ENCODE measurements at regions not wholly inside any gene's neighbourhood (a gene's known extent, or its start where the extent isn't known, plus 50 kb on each side); places are given as distances from the start of the nearest gene placed in this dataset.
"Not testable (repeated sequence)": the region's sequence is repeated elsewhere in the genome, so short reads cannot be mapped to it uniquely, and the experiment has no call there.

DNA sequence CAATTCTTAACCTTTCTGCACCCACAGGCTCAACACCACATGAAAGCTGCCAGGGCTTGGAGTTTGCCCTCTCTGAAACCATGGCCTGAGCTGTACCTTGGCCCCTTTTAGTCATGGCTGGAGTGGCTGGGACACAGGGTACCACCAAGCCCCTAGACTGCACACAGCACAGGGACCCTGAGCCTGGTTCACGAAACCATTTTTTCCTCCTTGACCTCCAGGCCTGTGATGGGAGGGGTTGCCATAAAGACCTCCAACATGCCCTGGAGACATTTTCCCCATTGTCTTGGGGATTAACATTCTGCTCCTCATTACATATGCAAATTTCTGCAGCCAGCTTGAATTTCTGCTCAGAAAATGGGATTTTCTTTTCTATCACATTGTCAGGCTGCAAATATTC is 113.4 kb downstream of the XPNPEP1 start:
- ATAC-seq: not testable (repeated sequence)

DNA sequence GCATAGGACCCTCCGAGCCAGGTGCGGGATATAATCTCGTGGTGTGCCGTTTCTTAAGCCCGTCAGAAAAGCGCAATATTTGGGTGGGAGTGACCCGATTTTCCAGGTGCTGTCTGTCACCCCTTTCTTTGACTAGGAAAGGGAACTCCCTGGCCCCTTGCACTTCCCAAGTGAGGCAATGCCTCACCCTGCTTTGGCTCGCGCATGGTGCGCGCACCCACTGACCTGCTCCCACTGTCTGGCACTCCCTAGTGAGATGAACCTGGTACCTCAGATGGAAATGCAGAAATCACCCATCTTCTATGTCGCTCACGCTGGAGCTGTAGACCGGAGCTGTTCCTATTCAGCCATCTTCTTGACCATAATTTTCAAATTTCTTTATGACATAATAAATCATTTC is 122.1 kb downstream of the XPNPEP1 start:
- ATAC-seq: not testable (repeated sequence)

DNA sequence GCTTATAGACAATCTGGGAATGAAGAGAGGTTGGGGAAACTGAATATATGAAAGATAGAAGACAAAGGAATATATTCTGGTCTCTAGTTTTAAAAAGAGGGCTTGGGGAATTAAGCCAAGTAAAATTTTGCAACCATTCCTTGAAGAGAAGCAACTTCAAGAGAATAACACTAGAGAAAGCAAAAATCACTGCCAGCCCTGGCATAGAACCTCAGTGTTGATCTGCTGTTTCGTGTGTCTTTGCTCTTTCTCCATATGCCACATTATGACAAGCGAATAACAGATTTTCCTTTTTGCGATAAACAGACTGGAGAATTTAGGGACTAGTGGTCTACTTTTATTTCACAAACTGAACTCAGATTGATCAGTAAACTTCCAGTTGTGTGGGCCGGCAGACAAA is 132.7 kb downstream of the XPNPEP1 start:
- no peak for ATAC-seq

DNA sequence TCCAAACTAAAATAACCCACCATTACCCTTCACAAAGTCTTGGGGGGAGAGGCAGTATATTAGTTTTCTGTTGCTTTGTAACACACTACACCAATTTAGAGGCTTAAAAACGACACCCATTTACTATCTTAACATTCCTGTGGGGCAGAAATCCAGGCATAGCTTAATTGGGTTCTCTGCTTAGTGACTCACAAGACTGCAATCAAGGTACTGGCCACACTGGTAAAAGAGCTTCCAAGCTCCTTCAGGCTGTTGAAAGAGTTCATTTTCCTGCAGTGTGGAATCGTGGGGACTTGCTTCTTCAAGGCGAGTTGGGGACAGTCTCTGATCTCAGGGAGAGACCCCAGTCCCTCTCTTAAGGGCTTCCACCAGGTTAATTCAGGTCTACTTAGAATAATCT is 139.1 kb downstream of the XPNPEP1 start:
- no peak for ATAC-seq

DNA sequence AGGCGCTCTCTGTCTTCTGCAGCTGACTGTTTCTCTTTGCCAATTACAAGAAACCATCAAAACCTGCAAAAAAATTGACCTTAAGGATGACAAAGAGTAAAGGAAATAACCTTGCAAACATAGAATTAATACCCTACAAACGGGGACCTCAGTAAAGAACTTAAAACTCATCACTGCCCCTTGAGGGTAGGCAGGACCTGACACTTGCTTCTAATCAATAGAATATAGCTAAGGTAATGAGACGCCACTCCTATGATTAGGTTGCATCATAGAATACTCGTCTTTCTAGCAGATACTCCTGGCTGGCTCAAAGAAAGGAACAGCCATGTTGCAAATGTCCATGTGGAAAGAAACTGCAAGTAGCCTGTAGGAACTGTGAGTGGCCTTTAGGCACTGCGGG is 140.0 kb downstream of the XPNPEP1 start:
- ATAC-seq: no peak

DNA sequence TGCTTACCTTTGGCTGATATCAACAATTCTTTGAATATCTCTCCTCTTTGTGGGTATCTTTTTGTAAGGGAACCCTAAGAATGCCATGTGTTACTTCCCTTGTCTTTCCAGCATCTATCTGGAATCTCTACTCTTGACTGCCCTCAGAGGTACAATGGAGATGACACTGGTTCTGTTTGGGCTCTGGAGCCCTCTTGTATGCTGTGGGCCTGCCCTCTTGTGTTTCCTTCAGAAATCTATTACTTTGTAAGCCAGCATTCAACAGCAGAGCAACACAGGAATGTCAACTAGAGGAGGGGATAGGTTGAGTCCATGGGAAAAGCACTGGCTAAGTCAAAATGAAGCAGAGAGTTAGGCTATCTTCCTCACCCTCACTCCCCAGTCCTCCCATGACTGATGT is 142.3 kb downstream of the XPNPEP1 start:
- no peak for ATAC-seq

DNA sequence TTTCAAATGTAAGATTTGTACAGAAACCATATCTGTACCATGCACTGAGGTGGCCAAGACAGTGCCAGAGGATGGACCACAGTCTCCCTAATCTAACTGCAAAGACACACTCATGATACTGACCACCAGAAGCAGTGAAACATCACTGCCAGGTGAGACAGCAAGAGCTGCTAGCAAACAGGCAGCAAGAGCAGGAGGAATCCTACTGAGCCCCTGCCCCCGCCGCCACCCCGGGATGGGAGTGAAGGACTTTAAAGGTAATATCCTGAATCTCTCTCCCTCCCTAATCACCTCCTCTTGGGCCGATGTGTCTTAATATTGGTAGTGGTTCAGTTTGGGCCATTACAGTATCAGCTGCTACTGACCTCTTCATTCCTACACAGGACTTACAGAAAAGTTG is 144.3 kb downstream of the XPNPEP1 start:
- ATAC-seq: no peak

DNA sequence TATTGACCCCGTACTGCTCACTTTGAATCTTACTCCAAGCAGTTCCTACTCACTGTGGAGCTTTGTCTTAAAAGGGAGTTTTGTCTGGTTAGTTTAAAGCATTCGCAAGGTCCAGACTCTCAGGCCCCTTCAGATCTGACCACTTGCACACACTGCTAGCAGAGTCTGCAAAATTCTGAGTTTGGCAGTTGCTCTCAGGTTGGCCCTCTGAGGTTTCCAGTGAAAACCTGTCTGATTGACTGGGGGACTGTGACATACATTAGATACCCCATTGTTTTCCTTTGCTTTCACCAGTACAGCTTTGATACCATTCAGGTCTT is 149.2 kb downstream of the XPNPEP1 start:
- ATAC-seq: no peak

DNA sequence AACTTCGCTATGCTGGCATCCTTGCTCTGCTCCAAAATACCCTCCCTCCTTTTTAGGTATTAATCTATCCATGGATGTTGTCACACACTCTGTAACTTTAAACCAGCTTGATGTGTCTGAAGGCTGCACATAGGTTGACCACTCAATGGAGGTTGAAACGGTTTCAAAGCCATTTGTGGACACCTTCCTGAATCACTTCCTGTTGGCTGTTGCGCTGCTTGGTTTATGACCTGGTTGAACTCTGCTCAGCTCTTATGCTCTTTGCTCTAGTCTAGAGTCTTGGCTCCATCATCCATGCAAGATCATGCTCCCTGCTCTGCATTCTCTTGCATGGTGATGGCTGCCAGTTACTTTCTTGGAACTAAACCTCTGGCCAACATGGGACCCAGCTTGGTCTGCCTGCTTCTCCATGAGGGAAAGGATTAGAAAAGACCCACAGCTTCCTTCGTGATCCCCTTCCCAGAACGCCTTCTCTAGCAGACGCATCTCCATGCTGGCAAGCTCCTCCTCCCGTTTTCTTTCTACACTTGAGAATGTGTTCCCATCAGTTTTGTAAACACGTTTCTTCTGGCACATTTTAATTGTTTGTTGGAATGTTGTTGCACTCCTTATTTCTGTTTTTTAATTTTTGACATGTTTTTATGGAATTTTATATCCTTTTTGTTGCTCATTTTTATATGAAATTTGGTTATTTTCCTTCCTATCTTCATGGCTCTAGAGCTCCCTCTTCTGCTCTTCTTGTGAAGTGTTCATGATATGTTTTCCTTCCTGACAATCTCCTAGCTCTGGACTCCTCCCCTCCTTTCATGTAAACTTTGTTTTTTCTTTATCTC is 149.8 kb downstream of the XPNPEP1 start:
- ATAC-seq: no peak

DNA sequence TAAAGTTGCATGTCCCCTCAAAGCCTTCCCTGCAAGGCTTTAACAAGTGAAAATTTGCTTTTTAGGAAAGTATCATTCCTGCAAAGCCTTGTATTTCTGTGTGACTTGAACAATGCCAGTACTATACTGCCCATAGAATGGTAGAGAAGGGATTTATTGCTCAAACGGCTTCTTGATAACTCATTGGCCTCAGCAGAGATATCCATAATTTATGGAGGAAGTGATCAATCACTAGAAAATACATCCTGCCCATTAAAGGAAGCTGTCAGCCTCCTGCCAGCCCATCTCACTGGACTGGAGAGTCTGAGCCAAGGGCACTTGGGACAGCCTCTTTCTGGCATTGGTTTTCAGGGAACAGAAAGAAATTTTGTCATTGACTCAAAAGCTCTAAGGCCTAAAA is 152.6 kb downstream of the XPNPEP1 start:
- no peak for ATAC-seq

DNA sequence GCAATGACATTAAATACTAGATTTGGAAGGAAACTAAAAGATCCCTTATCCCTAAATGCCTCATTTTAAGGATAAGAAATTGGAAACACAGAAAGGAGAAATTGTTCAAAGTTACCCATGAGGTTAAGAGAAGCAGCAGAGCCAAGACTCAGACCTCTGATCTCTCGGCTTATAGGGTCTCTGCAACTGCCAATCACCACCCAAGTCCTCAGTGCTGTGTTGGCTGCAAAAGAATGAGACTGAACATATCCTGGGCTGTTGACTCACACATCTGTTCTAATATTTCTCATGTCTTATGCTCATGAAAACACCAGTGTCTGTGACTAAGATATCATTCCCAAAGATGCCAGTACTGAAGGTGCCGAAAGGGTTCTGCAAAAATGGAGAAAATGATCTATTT is 153.3 kb downstream of the XPNPEP1 start:
- no peak for ATAC-seq

DNA sequence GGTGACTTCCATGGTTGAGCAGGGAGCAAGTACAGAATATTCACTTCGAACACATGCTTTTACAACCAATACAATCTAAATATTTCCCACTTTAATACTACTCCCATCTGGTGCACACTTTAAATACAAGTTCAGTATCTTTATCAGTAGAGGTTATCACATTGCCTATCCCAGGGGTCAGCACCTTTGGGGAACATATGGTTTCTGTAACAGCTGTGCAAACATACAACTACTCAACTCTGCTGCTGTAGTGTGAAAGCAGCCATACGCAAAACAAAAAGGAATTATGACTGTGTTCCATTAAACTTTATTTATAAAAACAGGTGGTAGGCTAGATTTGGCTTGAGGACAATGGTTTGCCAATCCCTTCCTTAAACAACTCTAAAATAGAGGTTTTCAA is 157.5 kb downstream of the XPNPEP1 start:
- no peak for ATAC-seq

DNA sequence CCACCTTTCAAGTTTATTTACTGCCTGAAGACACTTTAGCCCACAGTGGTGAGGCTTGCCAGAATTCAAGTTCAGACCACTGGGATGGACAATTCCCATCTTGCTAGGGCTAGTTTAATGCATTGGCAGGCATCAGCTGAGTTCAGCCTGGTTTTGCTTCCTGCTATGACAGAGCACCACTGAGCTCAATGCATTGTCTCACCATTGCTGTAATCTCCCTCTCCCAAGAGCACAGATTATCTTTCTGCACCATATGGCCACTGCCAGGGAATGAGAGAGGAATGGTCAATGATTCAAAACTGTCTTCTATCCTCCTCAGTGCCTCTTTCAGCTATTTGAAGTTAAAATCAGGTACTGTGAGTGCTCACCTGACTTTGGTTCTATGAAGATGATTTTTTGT is 160.8 kb downstream of the XPNPEP1 start:
- no peak for ATAC-seq

DNA sequence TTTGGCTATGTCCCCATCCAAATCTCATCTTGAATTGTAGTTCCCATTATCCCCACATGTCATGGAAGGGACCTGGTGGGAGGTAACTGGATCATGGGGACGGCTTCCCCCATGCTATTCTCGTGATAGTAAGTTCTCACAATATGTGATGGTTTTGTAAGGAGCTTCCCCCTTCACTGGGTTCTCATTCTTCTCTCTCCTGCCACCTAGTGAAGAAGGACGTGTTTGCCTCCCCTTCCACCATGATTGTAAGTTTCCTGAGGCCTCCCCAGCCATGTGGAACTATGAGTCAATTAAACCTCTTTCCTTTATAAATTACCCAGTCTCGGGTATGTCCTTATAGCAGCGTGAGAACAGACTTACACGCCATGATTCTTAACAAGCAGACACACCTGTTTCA is 165.6 kb downstream of the XPNPEP1 start:
- ATAC-seq: not testable (repeated sequence)

DNA sequence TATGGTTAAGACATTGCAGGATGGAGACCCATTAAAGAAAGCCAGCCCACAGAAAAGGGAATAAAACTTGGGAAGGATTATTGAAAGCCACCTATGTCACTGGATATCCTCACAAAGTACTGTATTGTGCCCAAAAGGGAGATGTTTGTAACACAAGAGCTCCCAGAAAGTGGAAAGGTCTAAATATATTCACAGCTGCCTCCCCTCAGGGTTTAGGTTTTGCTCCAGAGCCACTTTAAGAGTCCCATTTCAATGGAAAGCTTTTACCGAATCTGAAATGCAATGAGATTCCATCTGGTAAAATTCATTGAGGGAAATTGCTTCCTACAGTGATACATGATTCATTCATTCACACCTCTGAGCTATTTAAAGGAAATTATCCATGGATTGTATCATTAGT is 176.4 kb downstream of the XPNPEP1 start:
- ATAC-seq: no peak

DNA sequence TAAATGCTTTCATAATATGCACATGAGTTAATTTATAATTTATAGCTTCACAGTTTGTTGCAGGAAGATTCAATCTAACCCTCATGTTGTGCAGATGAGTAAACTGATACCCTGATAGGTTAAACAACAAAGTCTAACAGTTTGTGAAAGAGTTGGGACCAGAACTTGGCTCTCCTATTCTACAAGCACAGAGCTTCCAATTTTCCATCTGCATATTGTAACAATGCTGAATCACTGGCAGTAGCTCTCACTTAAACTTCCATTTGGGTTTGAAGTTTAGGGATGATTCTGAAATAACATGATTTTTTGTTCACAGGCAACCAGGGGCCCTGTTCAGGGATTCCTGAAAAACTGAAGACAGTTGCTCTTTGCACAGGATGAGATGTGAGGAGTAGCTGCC is 179.3 kb downstream of the XPNPEP1 start:
- ATAC-seq: no peak

DNA sequence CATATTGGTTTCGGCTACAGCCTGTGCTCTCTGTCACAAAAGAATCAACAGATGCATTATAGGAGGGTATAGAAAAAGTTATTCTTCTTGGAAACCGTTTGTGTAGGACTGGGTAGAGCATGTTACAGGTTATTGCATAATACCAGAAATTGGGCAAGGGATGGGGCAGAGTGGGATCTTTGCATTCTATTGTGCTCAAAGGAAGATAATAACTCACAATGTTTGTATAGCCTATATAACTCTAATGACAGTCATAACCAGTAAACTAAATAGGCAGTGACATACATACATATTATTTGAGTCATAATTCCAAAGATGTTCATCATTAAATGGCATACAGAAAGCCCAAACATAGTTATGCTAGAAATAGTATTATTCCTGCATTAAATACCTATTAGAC is 179.7 kb downstream of the XPNPEP1 start:
- no peak for ATAC-seq

DNA sequence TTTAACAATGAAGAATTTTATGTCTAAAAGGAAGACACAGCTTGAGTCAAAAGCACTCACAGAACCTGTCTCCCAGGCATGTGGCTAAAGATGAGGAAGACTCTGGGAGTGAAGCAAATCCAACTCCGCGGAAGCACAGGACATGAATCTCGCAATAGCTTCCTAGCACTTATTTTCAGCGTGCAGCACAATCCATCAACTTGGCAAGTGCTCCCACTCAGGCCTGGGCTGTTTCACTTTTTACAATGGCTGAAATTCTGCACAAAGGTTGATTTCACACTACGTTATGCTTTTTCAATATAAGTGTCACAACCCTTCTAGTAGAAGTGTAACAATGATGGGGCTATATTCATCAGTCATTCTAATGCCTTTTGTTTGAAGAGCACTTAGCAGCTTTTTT is 180.2 kb downstream of the XPNPEP1 start:
- ATAC-seq: no peak

DNA sequence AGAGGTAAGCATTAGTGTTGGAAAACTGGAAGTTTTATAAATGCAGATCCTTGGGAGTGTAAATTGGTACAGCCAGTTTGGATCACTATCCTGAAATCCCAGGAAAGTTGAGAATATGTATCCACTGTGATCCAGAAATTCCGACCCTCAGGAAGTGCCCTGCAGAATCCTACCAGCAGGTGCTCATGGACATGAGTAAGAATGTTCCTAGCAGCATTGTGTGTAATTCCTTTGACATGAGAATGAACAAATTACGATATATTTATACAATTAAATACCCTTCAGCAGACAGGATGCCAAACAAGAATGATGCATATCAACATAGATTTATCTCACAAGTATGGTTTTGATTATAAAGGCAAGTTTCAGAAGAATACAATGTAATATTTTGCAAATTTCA is 181.6 kb downstream of the XPNPEP1 start:
- no peak for ATAC-seq

DNA sequence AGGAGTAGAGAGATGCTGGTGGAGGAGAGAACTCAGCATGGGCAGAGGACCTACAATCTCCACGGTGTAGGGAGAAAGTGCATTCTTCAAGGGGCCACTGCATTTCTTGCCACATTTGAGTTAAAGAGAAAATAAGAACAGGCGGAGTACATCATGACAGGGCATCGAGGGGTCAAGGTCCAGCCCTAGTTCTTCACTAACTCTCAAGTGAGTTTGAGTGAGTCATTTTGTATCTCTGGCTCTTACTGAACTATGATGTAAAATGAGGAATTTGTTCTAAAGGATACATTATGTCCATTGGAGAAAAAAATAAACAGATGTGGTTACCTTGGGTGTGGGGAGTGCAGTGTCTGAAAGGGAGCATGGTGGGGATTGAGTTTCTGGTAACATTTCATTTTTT is 182.9 kb downstream of the XPNPEP1 start:
- no peak for ATAC-seq

DNA sequence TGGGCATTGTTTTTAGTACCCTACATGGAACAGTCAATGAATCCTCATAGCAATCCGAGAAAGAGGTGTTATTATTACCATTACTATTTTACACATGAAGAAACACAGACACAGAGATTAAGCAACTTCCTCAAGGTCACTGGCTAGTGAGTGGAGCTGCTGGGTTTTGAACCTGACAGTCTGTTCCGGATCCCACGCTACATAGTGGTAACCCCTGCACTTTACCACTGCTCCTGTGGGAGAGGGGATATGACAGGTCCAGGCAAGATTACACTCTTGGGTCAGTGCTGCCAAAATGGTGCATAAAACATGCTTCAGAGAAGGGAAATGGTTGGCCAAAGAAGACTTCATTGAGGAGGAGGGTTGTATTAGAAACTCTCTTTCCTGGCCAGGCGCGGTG is 185.7 kb downstream of the XPNPEP1 start:
- ATAC-seq: no peak

DNA sequence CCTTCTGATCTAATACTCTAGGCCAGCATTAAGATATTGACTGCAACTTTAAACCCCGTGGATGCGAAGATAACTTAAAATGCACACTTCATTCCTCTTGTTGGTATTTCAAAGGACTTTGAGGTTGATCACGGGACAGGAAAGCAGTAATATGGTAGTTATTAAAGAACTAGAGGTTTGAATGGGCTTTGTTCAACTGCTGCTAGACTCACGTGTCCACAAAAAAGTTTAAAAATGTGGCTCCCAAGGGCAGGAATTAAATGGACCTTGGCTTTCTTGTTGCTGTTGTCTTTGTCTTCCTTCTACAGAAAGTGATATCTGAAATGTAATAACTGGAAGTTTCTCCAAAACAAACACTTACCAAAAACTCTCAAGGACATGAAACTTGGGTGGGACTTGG is 186.3 kb downstream of the XPNPEP1 start:
- ATAC-seq: no peak

DNA sequence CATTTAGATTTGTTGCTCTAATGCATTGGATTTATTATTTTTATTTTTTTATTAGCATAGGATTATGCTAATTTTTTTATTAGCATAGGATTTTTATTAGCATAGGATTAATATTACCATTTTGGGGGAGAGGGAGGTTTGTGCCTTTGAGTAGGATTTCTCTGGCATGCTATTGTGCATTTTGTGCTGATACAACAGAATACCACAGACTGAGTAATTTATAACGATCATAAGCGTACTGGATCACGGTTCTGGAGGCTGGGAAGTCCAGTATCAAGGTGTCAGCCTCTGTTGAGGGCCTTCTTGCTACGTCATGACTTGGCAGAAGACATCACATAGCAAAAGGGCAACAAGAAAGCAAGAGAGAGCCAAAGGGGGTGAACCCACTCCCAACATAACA is 187.5 kb downstream of the XPNPEP1 start:
- ATAC-seq: no peak

DNA sequence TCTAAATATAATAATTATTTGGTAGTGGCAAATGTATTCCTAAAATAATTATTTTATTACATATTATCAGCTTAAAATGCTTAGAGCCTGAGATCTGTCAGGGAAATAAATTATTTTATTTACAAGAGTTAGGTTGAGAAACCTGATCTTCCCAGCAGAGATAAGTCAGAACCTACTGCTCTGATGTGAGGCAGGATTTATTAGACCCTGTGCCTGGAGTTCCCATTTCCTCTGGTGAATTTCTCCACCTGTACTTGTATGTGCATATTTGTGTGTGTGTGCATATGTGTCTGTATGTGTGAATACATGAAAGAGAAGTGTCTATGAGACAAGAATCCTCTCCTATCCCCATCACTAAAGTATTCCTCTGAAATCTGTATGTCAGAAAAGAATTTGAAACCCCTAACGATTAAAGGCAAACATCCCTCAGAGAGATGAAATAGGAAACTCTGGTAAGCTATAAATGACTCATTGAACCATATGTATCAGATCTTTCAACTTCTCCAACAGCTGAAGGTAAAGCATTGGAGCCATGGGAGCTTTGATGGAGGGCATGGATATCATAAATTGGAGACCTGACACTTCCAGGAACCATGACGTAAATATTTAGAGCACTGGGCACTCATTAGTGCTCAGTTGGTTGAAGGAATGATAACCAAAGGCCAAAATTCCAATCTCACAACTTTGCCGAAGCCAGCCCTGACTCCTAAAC is 190.9 kb downstream of the XPNPEP1 start:
- ATAC-seq: no peak

DNA sequence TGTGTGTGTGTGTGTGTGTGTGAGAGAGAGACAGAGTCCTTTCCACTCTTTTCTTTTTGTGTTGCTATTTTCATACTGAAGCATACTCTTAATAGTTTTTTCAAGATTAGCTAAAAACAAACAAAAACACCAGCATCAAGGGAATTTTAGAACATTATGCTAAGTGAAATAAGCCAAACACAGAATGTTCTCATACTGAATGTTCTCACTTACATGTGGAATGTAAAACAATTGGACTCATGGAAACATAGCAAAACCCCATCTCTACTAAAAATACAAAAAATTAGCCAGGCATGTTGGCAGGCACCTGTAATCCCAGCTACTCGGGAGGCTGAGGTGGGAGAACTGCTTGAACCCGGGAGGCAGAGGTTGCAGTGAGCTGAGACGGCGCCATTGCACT is 193.4 kb downstream of the XPNPEP1 start:
- ATAC-seq: not testable (repeated sequence)
